Upper lobe of right lung (tissue), 1 donor: ENCODE measurements at regions not wholly inside any gene's neighbourhood (a gene's known extent, or its start where the extent isn't known, plus 50 kb on each side); places are given as distances from the start of the nearest gene placed in this dataset.

Experiments
- ATAC-seq: fragments of 200-7000 bp; cut with Tn5 transposase; one replicate; pipeline ENCODE4 v1.9.1; 2020; ENCODE audit warnings: mild to moderate bottlenecking, moderate library complexity
- DNase-seq: peaks from one replicate; pipeline ENCODE4 v3.0.0-alpha.2; 2020
- H3K27ac ChIP-seq: fragments of 200-600 bp; one replicate; pipeline ENCODE4 v1.8.0; 2022
- H3K27me3 ChIP-seq: fragments of 200-600 bp; one replicate; pipeline ENCODE4 v1.8.0; 2022; ENCODE audit warnings: mild to moderate bottlenecking
- H3K36me3 ChIP-seq: fragments of 200-600 bp; one replicate; pipeline ENCODE4 v1.8.0; 2022
- H3K4me1 ChIP-seq: fragments of 200-600 bp; one replicate; pipeline ENCODE4 v1.8.0; 2022
- H3K4me3 ChIP-seq: fragments of 200-600 bp; one replicate; pipeline ENCODE4 v1.8.0; 2022; ENCODE audit warnings: mild to moderate bottlenecking
- H3K9me3 ChIP-seq: fragments of 200-600 bp; one replicate; pipeline ENCODE4 v1.8.0; 2022
- intact Hi-C: fragments of 100-400 bp; cut with DNase I; formaldehyde crosslinking; loops from one replicate; pipeline ENCODE4 v1.11.0; 2022
- TF ChIP-seq, protein P1 (sequence below): fragments of 200-600 bp; IDR thresholded peaks from one replicate; pipeline ENCODE4 v1.8.0; 2022; ENCODE audit warnings: antibody characterized with exemption
- donor health status: DM: no; HTN: yes; CAD: no; lungs with severe emphysema.

DNA sequence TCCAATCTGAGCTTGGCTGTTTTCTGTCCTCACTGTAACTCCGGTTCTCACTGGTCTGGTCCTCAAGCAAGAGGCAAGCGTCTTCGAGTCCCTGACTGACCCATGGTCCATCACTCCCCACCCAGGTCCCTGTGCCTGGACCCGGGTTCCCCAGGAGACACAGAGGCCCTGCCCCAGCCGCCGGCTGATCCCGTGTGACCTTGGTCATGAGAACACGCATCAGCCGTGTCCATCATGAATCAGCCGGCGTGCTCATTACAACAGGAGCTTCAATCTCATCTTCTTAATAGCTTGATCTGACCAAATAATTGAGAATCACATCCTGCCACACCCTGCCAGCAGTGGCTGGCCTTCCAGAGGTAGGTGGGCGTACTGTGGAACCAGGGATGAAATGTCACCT is 545.1 kb downstream of the BRD1 start:
- intact Hi-C loops = no loop called here
- no peaks in the 10 kb centered on the region for H3K36me3 ChIP-seq

DNA sequence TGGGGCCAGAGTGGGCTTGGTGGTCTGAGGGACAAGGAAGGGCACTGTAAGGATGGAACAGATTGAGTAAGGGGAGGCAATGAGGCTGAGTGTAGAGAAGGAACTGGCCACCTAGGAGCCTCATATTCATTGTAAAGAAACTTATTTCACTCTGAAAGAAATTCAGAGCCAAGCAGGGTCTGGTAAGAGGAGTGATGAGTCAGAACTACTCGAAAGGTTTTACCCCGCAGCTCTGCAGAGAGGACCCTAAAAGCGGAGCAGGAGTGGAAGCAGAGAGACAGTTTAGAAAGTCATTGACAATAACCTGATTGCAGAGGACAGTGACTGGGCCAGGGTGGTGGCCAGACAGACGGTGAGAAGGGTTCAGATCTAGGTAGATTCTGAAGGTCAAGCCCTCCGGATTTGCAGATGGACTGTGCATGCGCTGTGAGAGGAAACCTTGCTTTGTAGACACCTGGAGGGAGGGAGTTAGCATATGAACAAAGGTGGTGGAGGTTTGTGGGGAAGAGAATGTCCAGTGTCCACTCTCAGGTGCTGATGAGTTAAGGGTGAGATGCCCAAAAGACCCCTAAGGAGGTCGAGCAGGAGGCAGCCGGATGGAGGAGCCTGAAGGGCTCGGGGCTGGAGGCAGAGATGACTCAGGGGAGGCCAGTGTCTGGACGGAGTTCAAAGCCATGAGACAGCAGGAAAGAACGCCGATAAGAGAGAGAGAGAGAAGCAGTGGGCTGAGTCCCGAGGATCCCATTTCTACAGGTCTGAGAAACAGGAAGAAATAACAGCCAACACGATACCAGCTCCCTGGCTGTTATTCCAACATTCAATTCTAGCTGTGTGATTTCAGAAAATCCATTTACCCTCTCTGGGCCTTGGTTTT is 546.0 kb downstream of the BRD1 start:
- H3K4me3 ChIP-seq = no peak overlapping the region
- H3K4me1 ChIP-seq = no peaks in the 10 kb centered on the region
- H3K36me3 ChIP-seq = no peaks in the 10 kb centered on the region
- no peak overlapping the region for H3K27ac ChIP-seq
- intact Hi-C loops = no loop called here
- TF ChIP-seq, protein P1, sequence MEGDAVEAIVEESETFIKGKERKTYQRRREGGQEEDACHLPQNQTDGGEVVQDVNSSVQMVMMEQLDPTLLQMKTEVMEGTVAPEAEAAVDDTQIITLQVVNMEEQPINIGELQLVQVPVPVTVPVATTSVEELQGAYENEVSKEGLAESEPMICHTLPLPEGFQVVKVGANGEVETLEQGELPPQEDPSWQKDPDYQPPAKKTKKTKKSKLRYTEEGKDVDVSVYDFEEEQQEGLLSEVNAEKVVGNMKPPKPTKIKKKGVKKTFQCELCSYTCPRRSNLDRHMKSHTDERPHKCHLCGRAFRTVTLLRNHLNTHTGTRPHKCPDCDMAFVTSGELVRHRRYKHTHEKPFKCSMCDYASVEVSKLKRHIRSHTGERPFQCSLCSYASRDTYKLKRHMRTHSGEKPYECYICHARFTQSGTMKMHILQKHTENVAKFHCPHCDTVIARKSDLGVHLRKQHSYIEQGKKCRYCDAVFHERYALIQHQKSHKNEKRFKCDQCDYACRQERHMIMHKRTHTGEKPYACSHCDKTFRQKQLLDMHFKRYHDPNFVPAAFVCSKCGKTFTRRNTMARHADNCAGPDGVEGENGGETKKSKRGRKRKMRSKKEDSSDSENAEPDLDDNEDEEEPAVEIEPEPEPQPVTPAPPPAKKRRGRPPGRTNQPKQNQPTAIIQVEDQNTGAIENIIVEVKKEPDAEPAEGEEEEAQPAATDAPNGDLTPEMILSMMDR = no peak
- peaks cover 34% of the 10 kb centered on the region for H3K27me3 ChIP-seq
- DNase-seq = no peak
- no peak for ATAC-seq
- no peaks in the 10 kb centered on the region for H3K9me3 ChIP-seq

More for the DNA sequence above, 545.1 kb downstream of the BRD1 start:
- no peak overlapping the region for H3K27ac ChIP-seq
- H3K4me1 ChIP-seq = no peaks in the 10 kb centered on the region
- no peak overlapping the region for H3K4me3 ChIP-seq
- TF ChIP-seq, protein P1 = no peak
- H3K9me3 ChIP-seq = no peaks in the 10 kb centered on the region
- peaks cover 34% of the 10 kb centered on the region for H3K27me3 ChIP-seq
- DNase-seq (no peak), ATAC-seq (no peak)

DNA sequence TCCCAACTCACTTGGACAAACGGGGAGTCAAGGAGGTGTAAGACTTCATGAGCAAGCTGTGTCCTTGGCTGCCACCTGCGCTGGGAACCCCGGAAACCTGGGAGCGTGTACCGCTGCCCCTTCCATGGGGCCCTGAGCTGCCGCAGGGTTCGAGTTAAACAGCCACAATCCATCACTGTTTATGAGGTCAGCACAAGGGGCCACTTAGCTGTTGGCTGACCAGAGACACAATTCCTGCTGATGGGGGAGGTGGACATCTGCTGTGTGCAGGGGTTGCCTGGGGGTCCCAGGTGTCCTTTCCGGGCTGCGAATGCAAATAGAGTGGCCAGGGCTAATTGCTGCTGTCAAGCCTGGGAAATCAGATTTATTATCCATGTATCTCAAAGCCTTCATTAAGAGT is 549.3 kb downstream of the BRD1 start:
- H3K36me3 ChIP-seq = no peaks in the 10 kb centered on the region
- TF ChIP-seq, protein P1 = no peak
- no peak overlapping the region for H3K4me3 ChIP-seq
- H3K9me3 ChIP-seq = no peaks in the 10 kb centered on the region
- ATAC-seq (no peak), DNase-seq (no peak)
- intact Hi-C loops = no loop called here
- no peak overlapping the region for H3K27ac ChIP-seq
- peaks cover 14% of the 10 kb centered on the region for H3K27me3 ChIP-seq
- no peaks in the 10 kb centered on the region for H3K4me1 ChIP-seq

GRCh38 chr22:49276567-49276966 is 551.1 kb downstream of the BRD1 start:
- DNase-seq (no peak), ATAC-seq (no peak)
- no peaks in the 10 kb centered on the region for H3K9me3 ChIP-seq
- intact Hi-C loops = no loop called here
- no peaks in the 10 kb centered on the region for H3K36me3 ChIP-seq
- TF ChIP-seq, protein P1 = no peak
- peaks cover 6% of the 10 kb centered on the region for H3K27me3 ChIP-seq
- H3K4me3 ChIP-seq = no peak overlapping the region
- H3K4me1 ChIP-seq = no peaks in the 10 kb centered on the region
- H3K27ac ChIP-seq = no peak overlapping the region

- Histone ChIP-seq H3K9me3 (no peaks in the 10 kb centered on the region), H3K4me1 (no peaks in the 10 kb centered on the region), H3K27ac (no peak overlapping the region), H3K36me3 (no peaks in the 10 kb centered on the region), H3K27me3 (peaks cover 13% of the 10 kb centered on the region), H3K4me3 (no peak overlapping the region)
- TF ChIP-seq, protein P1 = no peak
- intact Hi-C loops = no loop called here
- no peak for DNase-seq
- peak; percentile 58 for ATAC-seq
Observed at GRCh38 chr22:49274754-49275380, 552.8 kb downstream of the BRD1 start.
